AG04449 (cell line): ENCODE measurements at regions not wholly inside any gene's neighbourhood (a gene's known extent, or its start where the extent isn't known, plus 50 kb on each side); places are given as distances from the start of the nearest gene placed in this dataset.

Source experiments
- CTCF ChIA-PET: fragments of 350-600 bp; formaldehyde crosslinking; extraction: SDS; loops from one replicate; lab custom pipeline; 2021; ENCODE audit warnings: antibody characterized with exemption; lab: Yijun Ruan, JAX
- POLR2A ChIA-PET: fragments of 400-600, 350-600 bp; formaldehyde crosslinking; extraction: SDS; loops from one replicate; lab custom pipeline; 2020; ENCODE audit warnings: antibody characterized with exemption, inconsistent platforms; lab: Yijun Ruan, JAX
- DNase-seq: peaks from one replicate; pipeline ENCODE4 v3.0.0-alpha.2; 2010; ENCODE audit warnings: low read depth, low spot score
- H3K4me3 ChIP-seq: 2 replicates; pipeline ENCODE4 v1.5.1; 2011; ENCODE audit warnings: low read depth, mild to moderate bottlenecking, control low read depth, low read length
- CTCF ChIP-seq: IDR thresholded peaks from one replicate; pipeline ENCODE4 v1.5.1; 2011; ENCODE audit warnings: mild to moderate bottlenecking, moderate library complexity, low read length, control low read depth, inconsistent platforms; ENCODE audit not compliant: insufficient read depth; ENCODE audit errors: missing control alignments

DNA sequence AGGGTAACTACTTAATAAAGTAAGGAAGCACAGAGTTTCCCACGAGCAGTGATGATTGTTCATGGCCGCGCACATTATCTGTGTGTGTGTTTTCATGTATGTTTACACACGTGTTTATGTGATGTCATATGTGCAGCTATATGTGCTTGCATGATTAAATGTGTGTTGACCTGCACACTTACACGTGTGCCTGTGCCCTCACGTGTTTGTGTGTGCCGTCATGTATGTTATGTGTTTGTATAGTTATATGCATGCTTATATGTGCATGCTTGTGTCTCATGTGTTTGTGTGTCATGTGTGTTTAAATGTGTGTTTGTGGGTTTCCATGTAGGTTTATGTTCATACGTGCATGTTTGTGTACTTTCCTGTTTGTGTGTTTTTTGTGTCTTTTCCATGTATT, 782.3 kb downstream of the GALR1 start:
- POLR2A ChIA-PET, result no interaction called here

GRCh38 chr18:78032574-78032973, 782.9 kb downstream of the GALR1 start:
- DNase-seq, result no peak
- no peak for TF ChIP-seq CTCF
- CTCF ChIA-PET, result no interaction called here
- no peak overlapping the region for H3K4me3 ChIP-seq
- POLR2A ChIA-PET, result no interaction called here

More for the DNA sequence above, 782.3 kb downstream of the GALR1 start:
- TF ChIP-seq CTCF, result no peak
- no peak for DNase-seq
- CTCF ChIA-PET, result no interaction called here
- no peak overlapping the region for H3K4me3 ChIP-seq

DNA sequence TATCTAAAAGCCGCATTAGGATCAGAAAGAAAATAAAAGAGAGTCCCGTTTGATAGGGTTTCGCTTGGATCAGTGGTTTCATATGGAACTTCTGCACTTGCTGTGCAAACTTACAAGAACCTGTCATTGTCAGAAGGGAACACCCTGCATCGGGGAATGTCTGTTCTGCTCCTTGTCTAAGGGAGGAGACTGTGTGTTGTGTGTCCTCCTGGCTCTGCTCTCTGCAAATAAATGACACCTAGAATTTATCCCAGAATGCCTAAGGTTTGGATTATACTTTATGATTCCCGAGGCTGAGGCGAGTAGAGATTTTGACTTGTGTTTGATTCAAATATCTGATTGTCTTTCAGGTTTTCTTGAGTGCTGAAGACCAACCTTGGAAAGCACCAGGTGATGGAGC, 785.1 kb downstream of the GALR1 start:
- no peak for DNase-seq
- TF ChIP-seq CTCF, result no peak
- ChIA-PET CTCF (no interaction called here), POLR2A (no interaction called here)
- no peak overlapping the region for H3K4me3 ChIP-seq

- DNase-seq, result no peak
- ChIA-PET CTCF (no interaction called here), POLR2A (no interaction called here)
- no peak overlapping the region for H3K4me3 ChIP-seq
- TF ChIP-seq CTCF, result no peak
Measured at GRCh38 chr18:78041218-78041617, 791.6 kb downstream of the GALR1 start.

DNA sequence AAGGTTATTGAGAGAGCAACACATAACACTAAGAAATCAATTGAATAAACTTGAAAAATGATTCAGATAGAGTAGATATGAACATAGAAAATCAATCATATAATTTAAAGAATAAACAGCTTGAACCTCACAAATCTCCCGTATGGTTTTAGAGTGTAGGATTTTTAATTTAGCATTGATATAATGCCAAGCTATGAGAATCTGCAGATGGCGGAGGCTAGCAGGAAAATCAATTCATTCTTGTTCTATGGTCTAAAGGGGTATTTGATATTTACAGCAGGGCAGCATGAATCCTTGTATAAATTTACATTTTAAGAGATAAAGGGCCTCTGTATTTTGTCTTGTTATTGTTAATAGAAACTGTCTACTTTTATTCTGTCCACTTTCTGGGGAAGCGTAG, 797.0 kb downstream of the GALR1 start:
- ChIA-PET CTCF (no interaction called here), POLR2A (no interaction called here)
- no peak for TF ChIP-seq CTCF
- H3K4me3 ChIP-seq, result no peak overlapping the region
- DNase-seq, result no peak

DNA sequence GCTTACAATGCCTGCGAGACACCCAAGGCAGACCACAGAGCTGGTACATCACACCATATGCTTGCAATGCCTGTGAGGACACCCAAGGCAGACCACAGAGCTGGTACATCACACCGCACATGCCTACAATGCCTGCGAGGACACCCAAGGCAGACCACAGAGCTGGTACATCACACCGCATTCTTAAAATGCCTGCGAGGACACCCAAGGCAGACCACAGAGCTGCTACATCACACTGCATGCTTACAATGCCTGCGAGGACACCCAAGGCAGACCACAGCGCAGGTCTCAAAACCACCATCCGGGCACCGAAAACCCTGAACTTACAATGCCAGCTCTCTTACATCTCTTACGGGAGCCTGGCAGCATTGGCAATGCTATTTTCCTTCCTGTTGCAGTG, 799.6 kb downstream of the GALR1 start:
- no peak for DNase-seq
- no peak for TF ChIP-seq CTCF
- ChIA-PET POLR2A (no interaction called here), CTCF (no interaction called here)
- no peak overlapping the region for H3K4me3 ChIP-seq
